IPS-18c (cell line): ENCODE measurements at regions not wholly inside any gene's neighbourhood (a gene's known extent, or its start where the extent isn't known, plus 50 kb on each side); places are given as distances from the start of the nearest gene placed in this dataset.

Experiments
- H3K4me3 ChIP-seq: 2 replicates; pipeline ENCODE4 v1.7.0; 2013; ENCODE audit warnings: low read depth, mild to moderate bottlenecking, low read length, moderate library complexity; ENCODE audit not compliant: insufficient read depth
- H3K9me3 ChIP-seq: one replicate; pipeline ENCODE4 v1.6.1; 2013; ENCODE audit warnings: mild to moderate bottlenecking, low read length, moderate library complexity; ENCODE audit not compliant: control insufficient read depth, insufficient read depth

- no peak overlapping the region for H3K4me3 ChIP-seq
- H3K9me3 ChIP-seq = peaks cover 2% of the 10 kb centered on the region
Observed at GRCh38 chr13:106391681-106392080, 143.8 kb downstream of the EFNB2 start.

- Histone ChIP-seq H3K4me3 (no peak overlapping the region), H3K9me3 (peaks cover 2% of the 10 kb centered on the region)
Observed at GRCh38 chr13:106391271-106391670, 144.2 kb downstream of the EFNB2 start.

GRCh38 chr13:106390367-106390766, 145.1 kb downstream of the EFNB2 start:
- Histone ChIP-seq H3K4me3 (no peak overlapping the region), H3K9me3 (peaks cover 2% of the 10 kb centered on the region)

- H3K9me3 ChIP-seq = peaks cover 2% of the 10 kb centered on the region
- no peak overlapping the region for H3K4me3 ChIP-seq
Observed at GRCh38 chr13:106385654-106386053, 149.8 kb downstream of the EFNB2 start.

DNA sequence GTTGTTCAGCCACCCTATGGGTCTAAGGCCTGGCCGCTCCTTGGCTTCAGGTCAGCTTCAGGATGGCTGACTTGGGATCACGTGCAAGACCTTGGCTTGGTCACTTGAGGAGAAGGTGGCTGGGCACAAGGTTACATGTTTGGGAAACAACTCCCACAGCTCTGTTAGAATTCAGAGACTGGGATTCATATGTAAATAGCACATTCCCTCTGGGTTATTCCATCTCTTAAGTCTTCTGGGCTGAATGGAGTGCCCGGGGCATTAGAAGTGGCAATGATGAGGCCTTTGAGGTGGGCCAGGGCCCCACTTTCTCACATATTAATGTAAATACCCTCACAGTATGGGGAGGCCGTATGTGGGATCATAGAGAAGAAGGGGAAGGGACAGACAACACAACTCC, 150.9 kb downstream of the EFNB2 start:
- Histone ChIP-seq H3K4me3 (no peak overlapping the region), H3K9me3 (peaks cover 2% of the 10 kb centered on the region)

DNA sequence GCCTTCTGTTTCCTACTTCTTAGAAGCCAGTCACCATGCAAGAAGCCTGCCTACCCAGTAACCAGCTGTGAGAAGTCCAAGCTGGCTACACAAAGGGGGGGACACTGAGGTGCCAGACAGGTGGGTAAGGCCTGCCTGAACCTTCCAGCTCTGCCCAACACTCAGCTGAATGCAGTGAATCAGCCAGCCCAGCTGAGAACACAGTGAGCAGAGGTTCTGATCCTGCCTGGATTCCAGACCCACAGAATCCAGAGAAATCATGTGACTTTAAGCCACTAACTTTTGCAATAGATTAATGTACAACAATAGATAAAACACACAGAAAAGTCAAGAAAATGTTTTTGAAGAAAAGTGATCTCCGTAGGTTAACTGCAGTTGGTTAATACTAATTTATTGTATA, 151.7 kb downstream of the EFNB2 start:
- H3K9me3 ChIP-seq = no peaks in the 10 kb centered on the region
- H3K4me3 ChIP-seq = no peak overlapping the region

GRCh38 chr13:106382534-106382933, 152.9 kb downstream of the EFNB2 start:
- no peak overlapping the region for H3K4me3 ChIP-seq
- H3K9me3 ChIP-seq = no peaks in the 10 kb centered on the region

GRCh38 chr13:106381091-106381490, 154.4 kb downstream of the EFNB2 start:
- H3K4me3 ChIP-seq = no peak overlapping the region
- H3K9me3 ChIP-seq = no peaks in the 10 kb centered on the region

DNA sequence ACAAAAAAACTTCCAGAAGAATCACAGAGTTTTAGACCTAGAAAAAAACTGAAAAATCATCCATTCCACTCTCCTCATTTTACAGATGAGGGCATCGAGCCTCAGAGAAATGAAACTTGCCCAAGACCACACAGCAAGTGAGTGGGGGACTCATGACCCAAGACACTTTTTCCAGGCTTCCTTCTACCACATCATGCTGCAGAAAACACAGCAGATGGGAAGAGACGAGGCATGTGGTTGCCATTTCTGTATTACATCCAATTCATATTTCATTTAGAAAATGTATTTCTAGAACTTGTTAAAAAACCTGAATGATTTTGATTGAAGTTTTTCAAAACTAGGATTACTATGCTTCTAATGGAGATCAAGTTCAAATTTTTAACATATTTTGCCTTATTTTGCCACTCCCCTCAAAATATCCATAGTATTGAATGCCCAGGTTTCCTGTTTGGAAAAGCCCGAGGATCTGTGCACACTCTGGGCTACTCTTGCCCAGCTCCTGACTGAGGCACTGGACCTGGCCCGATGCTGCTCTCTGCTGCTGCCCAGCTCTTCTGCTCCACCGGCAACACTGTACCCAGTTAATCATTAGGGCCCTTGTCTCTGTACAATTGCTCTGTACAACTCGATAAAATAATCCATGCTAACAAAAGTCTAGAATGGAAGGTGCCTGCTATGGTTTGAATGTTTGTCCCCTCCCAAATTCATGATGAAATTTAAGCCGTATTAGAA, 157.4 kb downstream of the EFNB2 start:
- no peak overlapping the region for H3K4me3 ChIP-seq
- H3K9me3 ChIP-seq = no peaks in the 10 kb centered on the region

- no peak overlapping the region for H3K4me3 ChIP-seq
- no peaks in the 10 kb centered on the region for H3K9me3 ChIP-seq
Observed at GRCh38 chr13:106377341-106377740, 158.1 kb downstream of the EFNB2 start.

GRCh38 chr13:106376401-106377112, 158.9 kb downstream of the EFNB2 start:
- Histone ChIP-seq H3K4me3 (no peak overlapping the region), H3K9me3 (no peaks in the 10 kb centered on the region)

DNA sequence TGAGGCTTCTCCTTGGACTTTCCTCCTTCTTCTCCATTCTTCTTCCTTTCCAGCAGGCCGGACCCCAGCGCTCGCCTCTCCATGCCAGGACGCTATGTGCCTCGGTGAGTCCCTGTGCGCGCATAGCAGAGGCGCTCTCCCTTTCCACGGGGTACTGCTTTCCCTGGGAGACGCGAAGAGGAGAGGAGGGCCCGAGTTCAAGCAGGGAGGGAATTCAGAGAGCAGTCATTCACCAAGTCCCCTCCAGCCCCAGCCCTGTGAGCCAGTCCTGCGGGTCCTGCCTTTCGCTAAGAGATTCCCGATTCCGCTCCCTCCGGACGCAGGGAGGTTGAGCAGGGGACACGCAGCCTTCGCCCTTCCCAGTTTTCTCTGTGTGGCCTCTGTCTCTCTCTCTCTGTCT, 160.4 kb downstream of the EFNB2 start:
- H3K9me3 ChIP-seq = no peaks in the 10 kb centered on the region
- H3K4me3 ChIP-seq = no peak overlapping the region

GRCh38 chr13:106374631-106375030, 160.8 kb downstream of the EFNB2 start:
- no peaks in the 10 kb centered on the region for H3K9me3 ChIP-seq

DNA sequence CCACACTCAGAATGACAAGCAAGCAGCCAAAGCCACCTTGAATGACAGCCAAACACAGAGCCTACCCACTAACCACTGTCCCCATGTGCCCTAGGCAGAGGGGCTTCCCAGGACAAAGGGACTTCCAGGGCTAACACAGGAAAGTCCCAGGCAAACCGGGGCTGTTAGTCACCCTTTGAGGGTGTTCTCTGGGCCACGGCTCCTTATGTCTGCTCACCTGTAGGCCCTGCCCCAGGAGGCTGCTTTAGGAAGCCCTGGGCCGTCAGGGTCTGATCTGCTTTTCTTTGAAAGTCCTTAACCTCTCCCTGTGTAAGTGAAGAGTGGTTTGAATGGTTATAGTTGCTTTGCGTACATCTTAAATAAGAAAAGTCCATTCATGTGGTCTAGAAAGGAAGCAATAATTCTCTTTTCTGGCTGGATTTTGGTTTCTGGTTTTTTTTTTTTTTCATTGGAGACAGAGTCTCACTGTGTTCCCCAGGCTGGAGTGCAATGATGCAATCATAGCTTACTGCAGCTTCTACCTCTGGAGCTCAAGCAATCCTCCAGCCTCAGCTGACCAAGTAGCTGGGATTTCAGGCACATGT, 161.4 kb downstream of the EFNB2 start:
- Histone ChIP-seq H3K4me3 (no peak overlapping the region), H3K9me3 (no peaks in the 10 kb centered on the region)

More at GRCh38 chr13:106374631-106375030, 160.8 kb downstream of the EFNB2 start:
- H3K4me3 ChIP-seq = no peak overlapping the region; the same call in 1 of the 2 replicates

- H3K4me3 ChIP-seq = no peak overlapping the region
- no peaks in the 10 kb centered on the region for H3K9me3 ChIP-seq
Observed at GRCh38 chr13:106373304-106373988, 162.0 kb downstream of the EFNB2 start.

GRCh38 chr13:106372199-106373155, 163.0 kb downstream of the EFNB2 start:
- H3K4me3 ChIP-seq = no peak overlapping the region
- H3K9me3 ChIP-seq = no peaks in the 10 kb centered on the region

GRCh38 chr13:106371024-106371423, 164.4 kb downstream of the EFNB2 start:
- no peaks in the 10 kb centered on the region for H3K9me3 ChIP-seq

More at GRCh38 chr13:106371024-106371423, 164.4 kb downstream of the EFNB2 start:
- H3K4me3 ChIP-seq = no peak overlapping the region
